GM13976 (cell line): ENCODE measurements at regions not wholly inside any gene's neighbourhood (a gene's known extent, or its start where the extent isn't known, plus 50 kb on each side); places are given as distances from the start of the nearest gene placed in this dataset.

Experiments
- DNase-seq: peaks from one replicate; pipeline ENCODE4 v3.0.0; 2012; ENCODE audit warnings: low spot score
- in situ Hi-C: fragments of 300-500 bp; cut with MboI; formaldehyde crosslinking; loops from one replicate; pipeline ENCODE4 v1.12.0; 2022; ENCODE audit warnings: low sequenced_read_pairs, mixed read lengths, inconsistent platforms; ENCODE audit not compliant: unreplicated experiment
- TF ChIP-seq, protein P1 (sequence below): IDR thresholded peaks from 2 replicates; pipeline ENCODE4 v1.5.1; 2012; ENCODE audit warnings: borderline replicate concordance, mild to moderate bottlenecking; ENCODE audit not compliant: insufficient read depth; ENCODE audit errors: extremely low read depth, missing control alignments, control extremely low read depth

GRCh38 chr18:56306797-56307196 lies 331.6 kb downstream of the TXNL1 start:
- TF ChIP-seq, protein P1, sequence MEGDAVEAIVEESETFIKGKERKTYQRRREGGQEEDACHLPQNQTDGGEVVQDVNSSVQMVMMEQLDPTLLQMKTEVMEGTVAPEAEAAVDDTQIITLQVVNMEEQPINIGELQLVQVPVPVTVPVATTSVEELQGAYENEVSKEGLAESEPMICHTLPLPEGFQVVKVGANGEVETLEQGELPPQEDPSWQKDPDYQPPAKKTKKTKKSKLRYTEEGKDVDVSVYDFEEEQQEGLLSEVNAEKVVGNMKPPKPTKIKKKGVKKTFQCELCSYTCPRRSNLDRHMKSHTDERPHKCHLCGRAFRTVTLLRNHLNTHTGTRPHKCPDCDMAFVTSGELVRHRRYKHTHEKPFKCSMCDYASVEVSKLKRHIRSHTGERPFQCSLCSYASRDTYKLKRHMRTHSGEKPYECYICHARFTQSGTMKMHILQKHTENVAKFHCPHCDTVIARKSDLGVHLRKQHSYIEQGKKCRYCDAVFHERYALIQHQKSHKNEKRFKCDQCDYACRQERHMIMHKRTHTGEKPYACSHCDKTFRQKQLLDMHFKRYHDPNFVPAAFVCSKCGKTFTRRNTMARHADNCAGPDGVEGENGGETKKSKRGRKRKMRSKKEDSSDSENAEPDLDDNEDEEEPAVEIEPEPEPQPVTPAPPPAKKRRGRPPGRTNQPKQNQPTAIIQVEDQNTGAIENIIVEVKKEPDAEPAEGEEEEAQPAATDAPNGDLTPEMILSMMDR, result no peak
- DNase-seq, result no peak
- in situ Hi-C loops, result no loop called here

- TF ChIP-seq, protein P1, result no peak
- in situ Hi-C loops, result no loop called here
- no peak for DNase-seq
Observed at GRCh38 chr18:56305583-56305982, 332.8 kb downstream of the TXNL1 start.

DNA sequence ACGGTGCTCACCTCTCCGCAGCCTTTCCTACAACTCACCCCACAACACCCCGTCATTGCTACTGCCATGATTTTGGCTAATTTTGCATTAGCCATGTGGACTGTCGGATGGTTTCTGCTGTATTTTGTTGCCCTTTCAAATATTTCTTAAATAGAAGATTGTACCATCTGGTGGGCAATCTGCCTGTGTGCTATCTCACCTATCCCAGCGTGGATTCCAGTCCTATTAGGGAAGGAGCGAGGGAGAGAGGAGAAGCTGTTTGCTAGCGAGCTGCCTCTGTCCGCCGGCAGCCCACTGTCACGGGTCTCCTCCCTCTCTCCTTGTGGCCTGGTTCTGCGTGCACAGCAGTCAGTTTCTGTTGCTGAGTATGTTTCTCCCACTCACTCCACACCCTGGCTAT lies 336.2 kb downstream of the TXNL1 start:
- TF ChIP-seq, protein P1, result no peak
- no peak for DNase-seq
- in situ Hi-C loops, result no loop called here

DNA sequence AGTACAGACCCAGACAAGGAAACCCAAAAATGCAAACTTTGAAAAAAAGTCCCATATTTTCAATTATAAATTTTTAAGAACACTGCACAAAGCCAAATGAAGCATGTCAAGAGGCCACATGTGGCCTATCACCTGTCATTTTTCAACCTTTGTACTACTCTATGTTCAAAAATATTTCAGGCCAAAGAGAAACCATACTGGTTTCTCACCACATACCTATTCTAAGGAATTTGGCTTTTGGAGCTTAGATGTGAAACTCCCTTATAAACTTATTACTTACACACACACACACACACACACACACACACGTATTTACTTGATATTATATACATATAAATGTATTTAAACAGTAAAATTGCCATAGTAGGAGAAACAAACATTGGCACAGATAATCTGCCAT lies 338.7 kb downstream of the TXNL1 start:
- DNase-seq, result no peak
- TF ChIP-seq, protein P1, result no peak
- in situ Hi-C loops, result no loop called here

- DNase-seq, result no peak
Observed at GRCh38 chr18:56298935-56299334, 339.5 kb downstream of the TXNL1 start.

GRCh38 chr18:56296381-56296780 lies 342.0 kb downstream of the TXNL1 start:
- in situ Hi-C loops, result no loop called here
- TF ChIP-seq, protein P1, result no peak
- no peak for DNase-seq

More at GRCh38 chr18:56298935-56299334, 339.5 kb downstream of the TXNL1 start:
- TF ChIP-seq, protein P1, result no peak
- in situ Hi-C loops, result no loop called here
